ENCODE measurements at regions not wholly inside any gene's neighbourhood (a gene's known extent, or its start where the extent isn't known, plus 50 kb on each side); places are given as distances from the start of the nearest gene placed in this dataset.
"Not testable (repeated sequence)": the region's sequence is repeated elsewhere in the genome, so short reads cannot be mapped to it uniquely, and the experiment has no call there.

DNA sequence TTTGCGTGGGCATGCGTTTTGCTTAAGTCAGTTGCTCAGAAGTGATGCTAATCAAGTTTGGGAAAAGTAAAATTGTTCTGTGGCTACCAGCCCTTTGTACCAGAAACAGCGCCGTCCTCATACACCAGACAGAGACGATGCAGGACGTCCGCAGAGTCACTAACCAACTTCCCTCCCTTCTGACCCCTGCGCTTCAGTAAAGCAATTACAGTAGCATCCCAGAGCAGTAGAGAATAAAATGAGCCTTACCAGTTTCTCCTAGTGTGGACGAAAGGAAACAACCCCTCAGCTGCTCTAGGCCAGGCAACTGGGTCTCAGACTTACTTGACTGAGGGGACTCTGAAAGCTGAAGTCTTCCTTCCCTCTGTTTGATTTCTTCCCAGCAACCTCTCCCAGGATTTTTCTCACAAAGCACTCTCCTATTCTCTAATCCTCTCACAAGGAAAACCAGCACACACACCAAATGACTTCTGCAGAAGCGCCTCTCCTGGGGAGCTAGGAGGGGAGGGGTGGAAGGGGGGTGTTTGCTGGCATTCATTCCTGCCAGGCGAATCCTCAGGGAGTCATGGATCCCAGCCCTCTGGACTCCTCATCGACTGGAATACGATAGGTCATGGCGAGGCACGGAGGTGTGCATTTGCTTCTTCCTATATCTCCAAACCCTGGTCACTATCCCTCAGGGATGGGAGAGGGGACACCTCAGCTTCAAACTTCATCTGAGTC lies 56.0 kb upstream of the MID1 start:
- Histone ChIP-seq H3K9me3 (no peaks in the 10 kb centered on the region), H3K27ac (no peak overlapping the region), H3K36me3 (no peaks in the 10 kb centered on the region), H3K27me3 (no peaks in the 10 kb centered on the region), H3K4me3 (no peak overlapping the region), H3K4me1 (no peaks in the 10 kb centered on the region)
- TF ChIP-seq, protein P1, sequence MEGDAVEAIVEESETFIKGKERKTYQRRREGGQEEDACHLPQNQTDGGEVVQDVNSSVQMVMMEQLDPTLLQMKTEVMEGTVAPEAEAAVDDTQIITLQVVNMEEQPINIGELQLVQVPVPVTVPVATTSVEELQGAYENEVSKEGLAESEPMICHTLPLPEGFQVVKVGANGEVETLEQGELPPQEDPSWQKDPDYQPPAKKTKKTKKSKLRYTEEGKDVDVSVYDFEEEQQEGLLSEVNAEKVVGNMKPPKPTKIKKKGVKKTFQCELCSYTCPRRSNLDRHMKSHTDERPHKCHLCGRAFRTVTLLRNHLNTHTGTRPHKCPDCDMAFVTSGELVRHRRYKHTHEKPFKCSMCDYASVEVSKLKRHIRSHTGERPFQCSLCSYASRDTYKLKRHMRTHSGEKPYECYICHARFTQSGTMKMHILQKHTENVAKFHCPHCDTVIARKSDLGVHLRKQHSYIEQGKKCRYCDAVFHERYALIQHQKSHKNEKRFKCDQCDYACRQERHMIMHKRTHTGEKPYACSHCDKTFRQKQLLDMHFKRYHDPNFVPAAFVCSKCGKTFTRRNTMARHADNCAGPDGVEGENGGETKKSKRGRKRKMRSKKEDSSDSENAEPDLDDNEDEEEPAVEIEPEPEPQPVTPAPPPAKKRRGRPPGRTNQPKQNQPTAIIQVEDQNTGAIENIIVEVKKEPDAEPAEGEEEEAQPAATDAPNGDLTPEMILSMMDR (IDR thresholded peaks at IDR 0.05) = no peak
- no peak for TF ChIP-seq POLR2A (IDR thresholded peaks at IDR 0.05)
- intact Hi-C loops (cut with DNase I) = no loop called here
- DNase-seq = no peak
- WGBS, 2 donors = 48 to 69% methylated on average over 12 to 15 of the region's 15 CpGs

DNA sequence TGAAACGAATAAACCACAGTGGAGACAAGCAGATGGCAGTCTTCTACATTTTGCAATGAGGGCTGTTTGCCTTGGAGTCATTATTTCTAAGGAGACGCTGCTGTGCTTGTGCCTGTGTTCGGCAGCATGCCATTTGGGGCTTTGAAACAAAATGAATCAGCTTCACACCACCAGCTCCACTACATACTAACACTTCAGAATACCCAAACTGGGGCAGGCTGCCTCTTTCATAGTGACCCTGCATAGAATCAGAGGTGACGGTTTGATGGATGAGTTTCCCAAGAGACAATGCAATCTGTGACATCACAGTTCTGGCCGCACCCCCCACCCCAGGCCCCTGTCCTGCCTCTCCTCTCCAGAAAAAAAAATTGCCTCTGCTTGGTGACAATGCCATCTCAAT lies 57.1 kb upstream of the MID1 start:
- WGBS, 2 donors = 63 to 72% methylated on average over 3 to 4 of the region's 5 CpGs
- no peaks in the 10 kb centered on the region for H3K36me3 ChIP-seq
- intact Hi-C loops (cut with DNase I) = no loop called here
- no peak for DNase-seq
- no peak overlapping the region for H3K27ac ChIP-seq
- H3K9me3 ChIP-seq = no peaks in the 10 kb centered on the region
- H3K4me3 ChIP-seq = no peak overlapping the region
- no peak for TF ChIP-seq POLR2A (IDR thresholded peaks at IDR 0.05)
- TF ChIP-seq, protein P1 (IDR thresholded peaks at IDR 0.05) = no peak
- no peaks in the 10 kb centered on the region for H3K4me1 ChIP-seq
- no peaks in the 10 kb centered on the region for H3K27me3 ChIP-seq

DNA sequence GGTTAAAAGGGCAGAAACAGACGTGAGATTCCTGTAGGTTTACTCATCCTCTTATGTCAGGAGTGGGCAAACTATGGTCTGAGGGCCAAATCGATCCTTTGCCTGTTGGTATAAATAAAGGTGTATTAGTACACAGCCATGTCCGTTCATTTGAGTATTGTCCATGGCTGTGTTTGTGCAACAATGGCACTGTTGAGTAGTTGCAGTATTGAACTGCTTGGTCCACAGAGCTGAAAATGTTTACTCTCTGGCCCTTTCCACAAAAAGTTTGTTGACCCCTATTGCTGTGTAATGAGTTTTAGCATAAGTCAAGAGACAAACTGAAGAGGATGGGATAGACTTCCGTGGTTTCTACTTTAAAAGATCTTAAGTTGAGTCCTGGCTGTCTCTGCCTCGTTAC lies 59.0 kb upstream of the MID1 start:
- no peak for TF ChIP-seq POLR2A (IDR thresholded peaks at IDR 0.05)
- TF ChIP-seq, protein P1 (IDR thresholded peaks at IDR 0.05) = no peak
- DNase-seq = no peak
- H3K27me3 ChIP-seq = no peaks in the 10 kb centered on the region
- no peaks in the 10 kb centered on the region for H3K36me3 ChIP-seq
- H3K4me1 ChIP-seq = no peaks in the 10 kb centered on the region
- H3K4me3 ChIP-seq = no peak overlapping the region
- intact Hi-C loops (cut with DNase I) = no loop called here
- WGBS, 2 donors = 46 to 71% methylated on average over 4 to 5 of the region's 5 CpGs
- H3K9me3 ChIP-seq = no peaks in the 10 kb centered on the region
- no peak overlapping the region for H3K27ac ChIP-seq

DNA sequence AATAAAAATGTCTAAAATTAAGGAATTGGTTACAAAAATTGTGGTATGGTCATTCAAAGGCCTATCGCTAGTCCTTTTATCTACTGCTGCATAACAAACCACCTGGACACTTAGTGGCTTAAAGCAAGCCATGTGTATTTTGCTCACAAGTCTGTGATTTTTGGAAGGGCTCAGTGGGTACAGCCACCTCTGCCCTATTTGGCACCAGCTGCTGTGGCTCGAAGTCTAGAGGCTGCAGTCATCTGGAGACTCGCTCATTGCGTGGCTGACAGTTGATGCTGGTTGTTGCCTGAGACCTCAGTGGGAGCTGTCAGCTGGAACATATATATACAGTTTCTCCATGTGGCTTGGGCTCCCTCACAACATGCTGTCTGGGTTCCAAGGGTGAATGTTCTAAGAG lies 60.8 kb upstream of the MID1 start:
- no peaks in the 10 kb centered on the region for H3K27me3 ChIP-seq
- H3K4me1 ChIP-seq = no peaks in the 10 kb centered on the region
- no peak for DNase-seq
- no peaks in the 10 kb centered on the region for H3K36me3 ChIP-seq
- intact Hi-C loops (cut with DNase I) = no loop called here
- WGBS, 2 donors = 85 to 87% methylated on average over 3 to 4 of the region's 4 CpGs
- H3K27ac ChIP-seq = no peak overlapping the region
- H3K4me3 ChIP-seq = no peak overlapping the region
- no peaks in the 10 kb centered on the region for H3K9me3 ChIP-seq
- TF ChIP-seq, protein P1 (IDR thresholded peaks at IDR 0.05) = no peak
- no peak for TF ChIP-seq POLR2A (IDR thresholded peaks at IDR 0.05)

DNA sequence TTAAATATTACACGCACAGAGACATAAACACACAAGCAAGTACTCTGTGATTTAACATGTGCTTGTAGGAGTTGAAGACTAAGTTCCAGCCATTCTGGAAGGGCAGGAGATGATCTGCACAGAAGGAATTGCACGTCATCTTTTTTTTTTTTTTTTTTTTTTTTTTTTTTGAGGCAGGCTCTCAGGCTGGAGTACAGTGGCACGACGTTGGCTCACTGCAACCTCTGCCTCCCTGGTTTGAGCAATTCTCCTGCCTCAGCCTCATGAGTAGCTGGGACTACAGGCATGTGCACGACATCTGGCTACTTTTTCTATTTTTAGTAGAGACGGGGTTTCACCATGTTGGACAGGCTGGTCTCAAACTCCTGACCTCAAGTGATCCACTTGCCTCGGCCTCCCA lies 63.2 kb upstream of the MID1 start:
- intact Hi-C loops (cut with DNase I); H3K4me3 ChIP-seq; DNase-seq: not testable (repeated sequence)

More for the DNA sequence above, 63.2 kb upstream of the MID1 start:
- not testable (repeated sequence) for H3K9me3 ChIP-seq, H3K27me3 ChIP-seq, H3K36me3 ChIP-seq, H3K27ac ChIP-seq, H3K4me1 ChIP-seq
- WGBS, 2 donors = 69 to 82% methylated on average over 6 to 7 of the region's 7 CpGs

All from esophagus squamous epithelium (tissue), 5 donors.